HEK293 (cell line): ENCODE measurements at regions not wholly inside any gene's neighbourhood (a gene's known extent, or its start where the extent isn't known, plus 50 kb on each side); places are given as distances from the start of the nearest gene placed in this dataset.

Experiments
- CTCF ChIP-seq: fragments of 450-650 bp; formaldehyde crosslinking; IDR thresholded peaks from 2 replicates; pipeline ENCODE4 v1.5.1; 2016; ENCODE audit warnings: missing biosample characterization, missing genetic modification characterization
- SP2 ChIP-seq: fragments of 450-650 bp; formaldehyde crosslinking; IDR thresholded peaks from 2 replicates; pipeline ENCODE4 v1.5.1; 2016; ENCODE audit warnings: missing biosample characterization, missing genetic modification characterization
- ZBTB11 ChIP-seq: fragments of 450-650 bp; formaldehyde crosslinking; conservative IDR thresholded peaks from 2 replicates; pipeline ENCODE4 v1.5.1; 2016; ENCODE audit warnings: low read depth, missing biosample characterization, missing genetic modification characterization
- ZNF169 ChIP-seq: fragments of 450-650 bp; formaldehyde crosslinking; IDR thresholded peaks from 2 replicates; pipeline ENCODE4 v1.5.1; 2016; ENCODE audit warnings: missing biosample characterization, missing genetic modification characterization
- ZNF311 ChIP-seq: fragments of 450-650 bp; formaldehyde crosslinking; IDR thresholded peaks from 2 replicates; pipeline ENCODE4 v1.5.1; 2017; ENCODE audit warnings: missing biosample characterization, missing genetic modification characterization, borderline replicate concordance
- ZSCAN30 ChIP-seq: fragments of 450-650 bp; IDR thresholded peaks from 2 replicates; pipeline ENCODE4 v1.5.1; 2018; ENCODE audit warnings: missing biosample characterization, mild to moderate bottlenecking, missing genetic modification characterization, moderate library complexity
- ZSCAN4 ChIP-seq: fragments of 450-650 bp; formaldehyde crosslinking; IDR thresholded peaks from 2 replicates; pipeline ENCODE4 v1.5.1; 2017; ENCODE audit warnings: missing biosample characterization, missing genetic modification characterization

GRCh38 chr1:55339681-55340080, 124.5 kb upstream of the USP24 start:
- TF ChIP-seq CTCF (tag by site-specific recombination) (no peak), ZNF311 (tag by site-specific recombination) (no peak), ZSCAN30 (tag by site-specific recombination) (no peak), ZSCAN4 (tag by site-specific recombination) (no peak), ZBTB11 (tag by site-specific recombination) (no peak), ZNF169 (tag by site-specific recombination) (no peak), SP2 (no peak)
